ENCODE measurements at regions not wholly inside any gene's neighbourhood (a gene's known extent, or its start where the extent isn't known, plus 50 kb on each side); places are given as distances from the start of the nearest gene placed in this dataset.

DNA sequence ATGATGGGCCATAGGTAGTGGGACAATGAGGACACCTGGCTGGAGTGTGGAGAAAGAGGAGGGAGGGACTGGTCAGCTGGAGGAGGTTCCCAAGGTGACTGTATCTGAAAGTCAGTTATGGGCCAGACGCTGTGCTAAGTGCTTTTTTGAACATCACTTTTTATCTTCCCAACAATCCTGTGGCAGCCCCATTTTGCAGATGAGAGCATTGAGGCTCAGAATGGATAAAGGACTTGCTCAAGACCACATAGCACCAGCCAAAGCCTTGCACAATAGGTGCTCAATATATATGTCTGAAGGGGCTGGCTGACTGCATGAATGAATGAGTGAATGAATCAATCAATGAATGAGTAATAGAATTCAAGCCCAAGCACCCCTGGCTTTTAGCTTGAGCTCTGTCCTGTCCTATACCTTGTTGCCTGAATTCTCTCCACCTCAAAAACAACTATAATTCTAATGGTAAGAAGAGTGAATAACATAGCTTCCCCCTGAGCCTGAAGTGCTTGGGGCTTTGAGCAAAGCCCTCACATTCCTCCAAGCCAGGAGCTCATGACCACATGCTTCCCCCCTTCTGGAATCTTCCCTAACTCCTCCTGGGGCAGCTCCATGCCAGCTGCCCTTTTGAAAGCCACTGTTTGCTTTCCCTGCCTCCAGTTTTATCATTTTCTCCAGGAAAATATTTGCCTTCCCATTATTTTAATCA is 150.9 kb downstream of the RPLP1 start:
- peaks cover 3% of the 10 kb centered on the region for H3K27me3 ChIP-seq (ENCODE audit: control insufficient read depth, insufficient read depth, low read length)
- DNase-seq (no peak), ATAC-seq (no peak)
- TF ChIP-seq, protein P1, sequence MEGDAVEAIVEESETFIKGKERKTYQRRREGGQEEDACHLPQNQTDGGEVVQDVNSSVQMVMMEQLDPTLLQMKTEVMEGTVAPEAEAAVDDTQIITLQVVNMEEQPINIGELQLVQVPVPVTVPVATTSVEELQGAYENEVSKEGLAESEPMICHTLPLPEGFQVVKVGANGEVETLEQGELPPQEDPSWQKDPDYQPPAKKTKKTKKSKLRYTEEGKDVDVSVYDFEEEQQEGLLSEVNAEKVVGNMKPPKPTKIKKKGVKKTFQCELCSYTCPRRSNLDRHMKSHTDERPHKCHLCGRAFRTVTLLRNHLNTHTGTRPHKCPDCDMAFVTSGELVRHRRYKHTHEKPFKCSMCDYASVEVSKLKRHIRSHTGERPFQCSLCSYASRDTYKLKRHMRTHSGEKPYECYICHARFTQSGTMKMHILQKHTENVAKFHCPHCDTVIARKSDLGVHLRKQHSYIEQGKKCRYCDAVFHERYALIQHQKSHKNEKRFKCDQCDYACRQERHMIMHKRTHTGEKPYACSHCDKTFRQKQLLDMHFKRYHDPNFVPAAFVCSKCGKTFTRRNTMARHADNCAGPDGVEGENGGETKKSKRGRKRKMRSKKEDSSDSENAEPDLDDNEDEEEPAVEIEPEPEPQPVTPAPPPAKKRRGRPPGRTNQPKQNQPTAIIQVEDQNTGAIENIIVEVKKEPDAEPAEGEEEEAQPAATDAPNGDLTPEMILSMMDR (IDR thresholded peaks at IDR 0.05), result no peak
- no peak overlapping the region for H3K4me3 Mint-ChIP-seq
- H3K27ac ChIP-seq (ENCODE audit: low read length), result no peak overlapping the region
- H3K9me3 Mint-ChIP-seq, result no peaks in the 10 kb centered on the region
- peaks cover 11% of the 10 kb centered on the region for H3K4me1 ChIP-seq (ENCODE audit: control insufficient read depth, insufficient read depth, low read length)
- H3K27me3 Mint-ChIP-seq (ENCODE audit: low read depth in 2 of 2), result peaks cover 19 to 27% of the 10 kb centered on the region in 2 donors
- no peak overlapping the region for H3K27ac Mint-ChIP-seq
- no peaks in the 10 kb centered on the region for H3K36me3 ChIP-seq (ENCODE audit: control insufficient read depth, insufficient read depth, low read length)
- intact Hi-C loops (cut with micrococcal nuclease), result no loop called here
- H3K36me3 Mint-ChIP-seq, result no peaks in the 10 kb centered on the region
- no peak overlapping the region for H3K4me3 ChIP-seq (ENCODE audit: low read length)
- no peaks in the 10 kb centered on the region for H3K9me3 ChIP-seq (ENCODE audit: control insufficient read depth, insufficient read depth, low read length)
- 40% methylated on average over 1 of the region's 1 CpG for WGBS (ENCODE audit: insufficient coverage)
- peaks cover 10 to 20% of the 10 kb centered on the region in 2 donors for H3K4me1 Mint-ChIP-seq

DNA sequence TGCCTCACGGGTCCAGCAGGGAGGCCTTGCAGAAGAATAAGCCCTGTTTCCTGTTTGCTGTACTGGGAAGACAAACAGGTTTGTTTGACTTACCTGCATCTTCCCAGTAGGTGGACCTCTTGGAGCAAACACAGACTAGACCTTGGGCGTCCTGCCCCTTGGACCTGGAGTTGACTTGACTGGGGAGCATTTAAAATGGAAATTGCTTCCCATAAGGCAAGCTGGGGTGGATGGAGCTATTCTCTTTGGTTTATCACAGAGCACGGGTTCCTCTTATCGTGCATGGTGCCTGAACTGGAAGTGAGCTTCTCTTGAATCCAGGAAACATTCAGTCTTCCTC is 151.4 kb downstream of the RPLP1 start:
- intact Hi-C loops (cut with micrococcal nuclease), result no loop called here
- H3K36me3 Mint-ChIP-seq, result no peaks in the 10 kb centered on the region
- H3K27me3 Mint-ChIP-seq (ENCODE audit: low read depth in 2 of 2), result peaks cover 14 to 25% of the 10 kb centered on the region in 2 donors
- Histone ChIP-seq H3K9me3 (ENCODE audit: control insufficient read depth, insufficient read depth, low read length) (no peaks in the 10 kb centered on the region), H3K4me1 (ENCODE audit: control insufficient read depth, insufficient read depth, low read length) (peaks cover 11% of the 10 kb centered on the region), H3K4me3 (ENCODE audit: low read length) (no peak overlapping the region), H3K36me3 (ENCODE audit: control insufficient read depth, insufficient read depth, low read length) (no peaks in the 10 kb centered on the region), H3K27me3 (ENCODE audit: control insufficient read depth, insufficient read depth, low read length) (peaks cover 2% of the 10 kb centered on the region), H3K27ac (ENCODE audit: low read length) (no peak overlapping the region)
- ATAC-seq (no peak), DNase-seq (no peak)
- H3K4me1 Mint-ChIP-seq, result peaks cover 10 to 20% of the 10 kb centered on the region in 2 donors
- H3K9me3 Mint-ChIP-seq, result no peaks in the 10 kb centered on the region
- no peak overlapping the region for H3K4me3 Mint-ChIP-seq
- H3K27ac Mint-ChIP-seq, result no peak overlapping the region
- TF ChIP-seq, protein P1 (IDR thresholded peaks at IDR 0.05), result no peak
- 73% methylated on average over 4 of the region's 4 CpGs for WGBS (ENCODE audit: insufficient coverage)

DNA sequence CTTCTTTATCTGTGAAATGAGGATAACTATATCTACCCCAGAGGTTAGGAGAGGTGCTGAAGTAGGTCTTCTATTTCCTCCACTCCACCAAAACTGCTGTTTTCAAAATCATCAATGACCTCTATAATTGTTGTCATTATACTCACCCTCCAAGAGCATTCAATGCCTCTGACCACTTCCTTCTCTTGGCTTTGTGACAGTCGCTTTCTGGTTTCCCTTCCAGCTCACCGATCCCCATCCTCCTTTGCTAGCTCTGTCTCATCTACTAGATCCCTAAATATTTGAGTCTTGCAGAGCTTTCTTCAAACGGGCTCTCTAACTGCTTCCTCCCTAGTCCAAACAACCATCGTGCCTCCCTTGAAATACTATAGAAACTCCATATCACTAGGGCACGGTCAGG is 153.5 kb downstream of the RPLP1 start:
- H3K27ac ChIP-seq (ENCODE audit: low read length), result no peak overlapping the region
- DNase-seq, result no peak
- H3K4me1 ChIP-seq (ENCODE audit: control insufficient read depth, insufficient read depth, low read length), result peaks cover 11% of the 10 kb centered on the region
- intact Hi-C loops (cut with micrococcal nuclease), result no loop called here
- no peaks in the 10 kb centered on the region for H3K27me3 ChIP-seq (ENCODE audit: control insufficient read depth, insufficient read depth, low read length)
- H3K36me3 ChIP-seq (ENCODE audit: control insufficient read depth, insufficient read depth, low read length), result no peaks in the 10 kb centered on the region
- H3K36me3 Mint-ChIP-seq, result no peaks in the 10 kb centered on the region
- no peaks in the 10 kb centered on the region for H3K9me3 ChIP-seq (ENCODE audit: control insufficient read depth, insufficient read depth, low read length)
- H3K9me3 Mint-ChIP-seq, result no peaks in the 10 kb centered on the region
- peaks cover 8 to 29% of the 10 kb centered on the region in 2 donors for H3K27me3 Mint-ChIP-seq (ENCODE audit: low read depth in 2 of 2)
- 29% methylated on average over 5 of the region's 5 CpGs for WGBS (ENCODE audit: insufficient coverage)
- peak overlapping the region in 1 of 2 donors; percentile 43 for H3K27ac Mint-ChIP-seq
- ATAC-seq, result peak in 1 of 3 donors; percentile 41
- H3K4me3 Mint-ChIP-seq, result no peak overlapping the region
- peaks cover 10 to 18% of the 10 kb centered on the region in 2 donors for H3K4me1 Mint-ChIP-seq
- TF ChIP-seq, protein P1 (IDR thresholded peaks at IDR 0.05), result no peak
- H3K4me3 ChIP-seq (ENCODE audit: low read length), result no peak overlapping the region
